Brain microvascular endothelial cell (primary cell): ENCODE measurements at regions not wholly inside any gene's neighbourhood (a gene's known extent, or its start where the extent isn't known, plus 50 kb on each side); places are given as distances from the start of the nearest gene placed in this dataset.
A peak's percentile ranks its signal among the peaks of the same experiment; 100 is the strongest.

Source experiments
- DNase-seq: peaks from one replicate; pipeline ENCODE4 v3.0.0-alpha.2; 2020
- H3K27ac ChIP-seq: fragments of 250-450 bp; sonication (Bioruptor Pico); 2 replicates; pipeline ENCODE4 v1.5.1; 2020; ENCODE audit warnings: mild to moderate bottlenecking, moderate library complexity
- H3K27me3 ChIP-seq: fragments of 250-450 bp; sonication (Bioruptor Pico); replicated peaks from 2 replicates; pipeline ENCODE4 v1.5.1; 2020; ENCODE audit warnings: mild to moderate bottlenecking
- H3K36me3 ChIP-seq: fragments of 250-450 bp; sonication (Bioruptor Pico); replicated peaks from 2 replicates; pipeline ENCODE4 v1.5.1; 2020; ENCODE audit warnings: mild to moderate bottlenecking
- H3K4me3 ChIP-seq: 2 replicates; pipeline ENCODE4 v1.5.1; 2011; ENCODE audit warnings: low read depth, mild to moderate bottlenecking, control low read depth, low read length, moderate library complexity
- CTCF ChIP-seq: IDR thresholded peaks from 2 replicates; pipeline ENCODE4 v1.5.1; 2011; ENCODE audit warnings: low read depth, mild to moderate bottlenecking, moderate library complexity, low read length, control low read depth, inconsistent platforms; ENCODE audit errors: missing control alignments
- in situ Hi-C: cut with HindIII; loops from 2 replicates; pipeline ENCODE4 v1.10.0; 2017; ENCODE audit warnings: low sequenced_read_pairs, low pct_ligation_motif_present

GRCh38 chr5:38162625-38163024 lies 95.7 kb upstream of the EGFLAM start:
- in situ Hi-C loops: no loop called here
- H3K27ac ChIP-seq: no peak overlapping the region
- no peaks in the 10 kb centered on the region for H3K36me3 ChIP-seq
- no peaks in the 10 kb centered on the region for H3K27me3 ChIP-seq
- DNase-seq: peak; percentile 13
- TF ChIP-seq CTCF: no peak
- H3K4me3 ChIP-seq: no peak overlapping the region

- H3K4me3 ChIP-seq: no peak overlapping the region
- peaks cover 2% of the 10 kb centered on the region for H3K27me3 ChIP-seq
- H3K27ac ChIP-seq: no peak overlapping the region
- H3K36me3 ChIP-seq: no peaks in the 10 kb centered on the region
- no peak for DNase-seq
- in situ Hi-C loops: no loop called here
- no peak for TF ChIP-seq CTCF
Measured at GRCh38 chr5:38157024-38157423, 101.3 kb upstream of the EGFLAM start.

GRCh38 chr5:38154615-38155204 lies 103.6 kb upstream of the EGFLAM start:
- no peak for DNase-seq
- Histone ChIP-seq H3K27me3 (peaks cover 2% of the 10 kb centered on the region), H3K27ac (no peak overlapping the region), H3K36me3 (no peaks in the 10 kb centered on the region), H3K4me3 (no peak overlapping the region)
- TF ChIP-seq CTCF: no peak
- in situ Hi-C loops: no loop called here

- in situ Hi-C loops: no loop called here
- H3K4me3 ChIP-seq: no peak overlapping the region
- no peak for DNase-seq
- no peak for TF ChIP-seq CTCF
- H3K27me3 ChIP-seq: no peaks in the 10 kb centered on the region
- H3K27ac ChIP-seq: no peak overlapping the region
- H3K36me3 ChIP-seq: no peaks in the 10 kb centered on the region
Measured at GRCh38 chr5:38151878-38152277, 106.5 kb upstream of the EGFLAM start.

GRCh38 chr5:38149815-38150195 lies 108.6 kb upstream of the EGFLAM start:
- Histone ChIP-seq H3K27me3 (no peaks in the 10 kb centered on the region), H3K27ac (no peak overlapping the region), H3K36me3 (no peaks in the 10 kb centered on the region), H3K4me3 (no peak overlapping the region)
- in situ Hi-C loops: no loop called here
- no peak for TF ChIP-seq CTCF
- no peak for DNase-seq

- in situ Hi-C loops: no loop called here
- TF ChIP-seq CTCF: no peak
- Histone ChIP-seq H3K27ac (no peak overlapping the region), H3K36me3 (no peaks in the 10 kb centered on the region), H3K27me3 (no peaks in the 10 kb centered on the region), H3K4me3 (no peak overlapping the region)
- no peak for DNase-seq
Measured at GRCh38 chr5:38148021-38148625, 110.2 kb upstream of the EGFLAM start.
